T-helper 22 cell (primary cell): ENCODE measurements at regions not wholly inside any gene's neighbourhood (a gene's known extent, or its start where the extent isn't known, plus 50 kb on each side); places are given as distances from the start of the nearest gene placed in this dataset.
"Not testable (repeated sequence)": the region's sequence is repeated elsewhere in the genome, so short reads cannot be mapped to it uniquely, and the experiment has no call there.

Source experiments
- DNase-seq: peaks from one replicate; pipeline ENCODE4 v3.0.0-alpha.2; 2020; ENCODE audit warnings: low read depth

DNA sequence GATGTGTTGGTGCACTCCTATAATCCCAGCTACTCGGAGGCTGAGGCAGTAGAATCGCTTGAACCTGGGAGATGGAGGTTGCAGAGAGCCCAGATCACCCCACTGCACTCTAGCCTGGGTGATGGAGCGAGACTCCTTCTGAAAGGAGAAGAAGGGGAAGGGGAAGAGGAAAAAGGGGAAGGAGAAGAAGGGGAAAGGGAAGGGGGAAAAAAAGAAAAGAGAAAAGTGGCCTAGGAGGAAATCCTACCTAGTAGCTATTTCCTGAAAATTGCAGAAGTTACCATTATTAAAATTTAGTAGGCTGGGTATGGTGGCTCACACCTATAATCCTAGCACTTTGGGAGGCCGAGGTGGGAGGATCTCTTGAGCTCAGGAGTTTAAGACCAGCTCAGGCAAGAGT, 67.4 kb downstream of the ARRDC3 start:
- no peak for DNase-seq

DNA sequence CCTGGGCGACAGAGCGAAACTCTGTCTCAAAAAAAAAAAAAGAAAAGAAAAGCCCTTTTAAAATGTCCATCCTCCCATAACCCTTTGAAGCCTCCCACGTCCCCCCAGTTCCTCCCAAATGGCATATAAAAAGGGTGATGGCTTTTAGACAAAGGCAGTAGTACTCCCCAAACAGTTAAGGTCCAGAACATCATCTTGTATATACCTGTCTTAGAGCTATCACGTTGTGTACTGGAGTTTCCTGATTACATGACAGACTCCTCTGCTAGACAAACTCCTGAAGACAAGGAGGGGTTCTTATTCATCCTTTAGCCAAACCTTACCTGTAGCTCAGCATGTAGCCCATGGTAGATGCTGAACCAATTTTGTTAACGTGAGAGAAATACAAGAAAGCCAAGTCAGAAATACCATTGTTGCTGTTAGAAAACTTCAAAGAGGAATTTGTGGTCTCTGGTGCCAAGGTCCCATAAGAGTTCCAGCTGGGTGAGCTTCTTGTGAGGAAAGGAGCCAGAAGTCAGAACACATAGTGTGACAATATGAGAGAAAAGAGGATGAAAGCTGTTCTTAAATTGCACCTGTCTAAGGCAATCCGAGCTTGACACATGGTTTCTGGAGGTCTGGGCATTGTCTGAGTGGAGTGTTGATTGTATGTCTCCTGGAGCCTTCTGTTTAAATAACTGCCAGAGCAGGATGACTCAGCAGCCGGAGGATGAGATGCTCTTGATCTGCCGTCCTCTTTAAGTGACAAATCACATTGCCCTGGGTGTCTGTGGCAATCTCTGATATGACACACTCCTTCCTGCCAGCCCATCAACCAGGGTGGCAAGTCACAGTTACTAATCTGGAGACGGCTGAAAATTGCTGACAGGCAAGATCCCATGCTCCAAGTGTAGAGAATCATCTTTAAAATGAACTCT, 69.1 kb downstream of the ARRDC3 start:
- DNase-seq: peak; percentile 79

DNA sequence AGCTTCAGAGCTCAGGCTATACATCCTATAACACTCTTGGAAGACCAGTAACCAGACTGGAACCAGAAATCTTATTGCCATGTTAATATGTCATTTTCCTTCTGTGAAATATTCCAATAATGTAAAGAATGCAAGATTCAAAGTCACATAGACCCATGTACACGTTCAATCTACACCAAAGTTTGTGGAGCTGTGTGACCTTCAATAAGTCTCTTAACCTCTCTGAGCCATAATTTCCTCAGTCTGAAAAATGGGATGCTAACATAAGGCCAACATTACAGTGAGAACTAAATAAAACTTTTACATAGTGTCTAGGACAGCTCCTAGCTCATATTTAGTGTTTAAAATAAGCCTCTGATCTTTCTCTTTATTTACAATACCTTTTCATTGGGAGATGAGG, 70.4 kb downstream of the ARRDC3 start:
- DNase-seq: no peak

DNA sequence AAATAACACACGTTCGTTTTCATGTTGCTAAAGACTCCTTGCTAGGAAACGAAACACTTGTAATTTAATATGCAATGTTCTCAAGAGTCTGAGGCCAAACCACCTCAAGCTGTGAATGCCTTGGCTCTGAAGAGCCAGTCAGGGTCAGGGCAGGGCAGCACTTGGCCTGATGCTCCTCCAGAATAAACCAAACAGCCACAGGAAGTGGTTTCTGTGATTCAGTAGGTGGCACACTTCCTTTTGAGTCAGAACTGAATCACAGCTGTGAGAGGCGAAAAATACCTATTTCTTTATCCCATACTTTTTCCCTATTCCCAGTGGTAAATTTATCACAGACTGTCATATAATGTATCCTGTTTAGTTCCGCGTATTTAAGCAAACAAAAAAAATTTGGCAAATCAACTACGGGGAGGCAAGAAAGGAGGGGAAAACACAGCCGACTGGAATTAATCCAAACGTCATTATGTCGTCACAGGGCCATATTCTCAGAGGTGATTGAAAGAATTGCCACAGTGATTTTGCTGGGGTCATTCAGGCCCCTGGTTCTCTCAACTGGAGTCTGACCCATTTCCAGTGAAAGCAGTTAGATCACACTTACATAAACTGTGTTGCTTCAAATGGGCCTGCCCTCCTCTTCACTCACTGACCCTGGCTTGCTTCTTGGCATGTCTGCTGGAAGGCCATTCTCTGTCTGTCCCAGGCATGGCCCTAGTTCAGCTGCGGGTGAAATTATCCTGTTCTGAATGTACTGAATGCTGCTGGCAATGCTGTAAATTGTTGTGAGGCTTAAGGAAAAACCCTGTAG, 71.2 kb downstream of the ARRDC3 start:
- DNase-seq: peak; percentile 66

DNA sequence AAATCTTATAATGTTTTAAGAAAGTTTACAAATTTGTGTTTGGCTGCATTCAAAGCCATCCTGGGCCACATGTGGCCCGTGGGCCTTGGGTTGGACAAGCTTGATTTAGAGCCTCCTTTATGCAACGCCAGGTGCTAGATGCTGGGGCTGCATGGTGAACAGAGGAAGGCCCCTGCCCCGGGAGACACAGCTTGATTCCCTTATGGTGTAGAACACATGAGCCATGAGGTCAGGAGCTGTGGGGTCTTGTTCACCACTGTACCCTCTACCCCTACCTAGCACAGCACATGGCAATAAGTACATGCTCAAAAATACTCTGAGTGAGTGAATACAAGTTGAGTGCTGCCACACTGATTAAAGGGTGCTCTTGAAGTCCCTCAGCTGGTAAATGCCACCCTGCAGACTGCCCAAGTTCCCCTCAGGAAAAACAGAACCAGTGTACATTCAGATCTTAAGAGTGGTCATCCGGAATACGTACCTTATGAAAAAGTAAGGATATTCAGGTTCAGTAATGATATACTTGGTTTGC, 71.9 kb downstream of the ARRDC3 start:
- DNase-seq: no peak

DNA sequence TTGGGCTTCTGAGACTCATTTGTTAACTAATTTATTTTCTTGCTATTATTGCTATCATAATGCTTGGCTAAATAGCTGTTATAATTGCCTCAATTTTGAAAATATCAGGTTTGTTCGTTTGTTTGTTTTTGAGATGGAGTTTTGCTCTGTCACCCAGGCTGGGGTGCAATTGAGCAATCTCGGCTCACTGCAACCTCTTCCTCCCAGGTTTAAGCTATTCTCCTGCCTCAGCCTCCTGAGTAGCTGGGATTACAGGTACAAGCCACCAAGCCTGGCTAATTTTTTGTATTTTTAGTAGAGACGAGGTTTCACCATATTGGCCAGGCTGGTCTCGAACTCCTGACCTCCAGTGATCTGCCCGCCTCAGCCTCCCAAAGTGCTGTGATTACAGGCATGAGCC, 75.0 kb downstream of the ARRDC3 start:
- not testable (repeated sequence) for DNase-seq

DNA sequence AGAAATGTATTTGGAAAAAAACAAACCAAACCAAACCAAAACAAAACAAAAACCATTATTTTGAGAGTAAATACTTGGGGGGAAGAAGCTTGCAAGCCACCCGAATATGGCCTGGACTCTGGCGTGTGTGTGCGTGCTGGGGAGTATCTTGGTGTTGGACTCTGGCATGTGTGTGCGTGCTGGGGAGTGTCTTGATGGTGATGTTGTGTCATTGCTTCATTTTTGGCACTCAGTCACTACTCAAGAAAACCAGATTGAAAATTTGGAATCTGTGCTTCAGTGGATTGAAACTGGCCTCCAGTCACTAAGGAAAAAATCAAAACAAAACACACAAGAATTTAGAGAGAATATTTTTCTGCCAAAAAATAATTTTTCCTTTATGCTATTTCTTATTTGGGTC, 76.1 kb downstream of the ARRDC3 start:
- no peak for DNase-seq

DNA sequence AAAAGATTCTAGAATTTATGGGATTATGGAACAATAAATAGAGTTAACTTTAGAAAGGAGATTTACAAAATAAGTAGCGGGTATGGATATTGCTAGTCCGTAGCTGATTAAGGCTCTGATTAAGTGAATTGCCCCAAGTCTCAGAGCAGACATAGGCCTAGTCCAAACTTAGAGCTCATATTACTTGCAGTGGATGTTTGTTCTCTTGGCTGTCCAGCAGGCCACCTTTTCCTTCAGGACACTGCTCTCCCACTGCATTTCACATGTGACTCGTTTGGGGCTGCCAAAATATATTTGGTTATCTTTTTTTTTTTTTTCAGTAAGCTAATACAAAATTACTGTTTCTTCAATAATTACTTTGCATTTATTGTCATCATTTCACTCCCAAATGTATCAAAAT, 76.6 kb downstream of the ARRDC3 start:
- no peak for DNase-seq

DNA sequence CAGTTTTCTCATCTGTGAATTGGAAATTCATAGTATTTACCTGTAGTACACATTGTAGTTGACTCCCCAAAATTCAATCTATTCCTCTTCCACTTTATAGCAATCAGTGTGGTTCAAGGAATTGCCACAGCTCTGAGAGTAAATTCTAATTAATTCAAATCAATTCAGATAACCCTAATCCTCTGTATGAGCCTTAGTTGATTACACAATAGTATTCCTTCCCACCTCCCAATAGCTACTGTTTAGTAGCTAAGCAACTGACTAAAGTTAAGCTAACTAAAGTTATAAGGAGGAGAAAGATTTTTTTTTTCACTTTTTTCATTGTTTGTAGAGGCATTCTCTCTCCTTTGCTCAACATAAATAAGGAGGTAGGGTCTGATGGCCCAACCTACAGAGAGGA, 77.5 kb downstream of the ARRDC3 start:
- DNase-seq: no peak

DNA sequence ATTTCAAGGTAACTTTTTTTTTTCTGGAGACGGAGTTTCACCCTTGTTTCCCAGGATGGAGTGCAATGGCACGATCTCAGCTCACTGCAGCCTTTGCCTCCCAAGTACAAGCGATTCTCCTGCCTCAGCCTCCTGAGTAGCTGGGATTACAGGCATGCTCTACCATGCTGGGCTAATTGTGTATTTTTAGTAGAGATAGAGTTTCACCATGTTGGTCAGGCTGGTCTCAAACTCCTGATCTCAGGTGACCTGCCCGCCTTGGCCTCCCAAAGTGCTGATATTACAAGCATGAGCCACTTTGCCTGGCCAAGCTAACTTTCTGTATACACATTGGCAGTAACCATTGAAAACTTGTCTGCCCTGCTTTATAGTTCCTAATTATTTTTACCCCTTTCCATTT, 79.1 kb downstream of the ARRDC3 start:
- DNase-seq: not testable (repeated sequence)

DNA sequence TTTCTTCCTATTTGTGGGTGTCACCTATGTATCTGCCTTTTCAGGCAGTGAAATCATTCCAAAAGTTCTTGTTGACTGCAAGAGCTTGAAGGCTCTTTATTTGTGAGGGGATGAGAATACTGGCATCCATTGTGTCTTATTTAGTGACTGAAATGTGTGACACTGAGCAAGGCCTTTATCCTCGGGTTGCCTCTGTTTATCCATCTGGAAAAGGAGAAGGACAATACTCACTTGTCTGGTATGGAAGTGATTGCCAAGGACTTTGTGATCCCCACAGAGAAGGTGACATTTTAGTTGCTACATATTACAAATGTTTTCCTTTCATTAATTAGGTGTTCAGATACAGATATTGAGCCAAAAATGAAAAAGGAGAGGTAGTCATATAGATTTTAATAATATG, 80.2 kb downstream of the ARRDC3 start:
- DNase-seq: no peak

DNA sequence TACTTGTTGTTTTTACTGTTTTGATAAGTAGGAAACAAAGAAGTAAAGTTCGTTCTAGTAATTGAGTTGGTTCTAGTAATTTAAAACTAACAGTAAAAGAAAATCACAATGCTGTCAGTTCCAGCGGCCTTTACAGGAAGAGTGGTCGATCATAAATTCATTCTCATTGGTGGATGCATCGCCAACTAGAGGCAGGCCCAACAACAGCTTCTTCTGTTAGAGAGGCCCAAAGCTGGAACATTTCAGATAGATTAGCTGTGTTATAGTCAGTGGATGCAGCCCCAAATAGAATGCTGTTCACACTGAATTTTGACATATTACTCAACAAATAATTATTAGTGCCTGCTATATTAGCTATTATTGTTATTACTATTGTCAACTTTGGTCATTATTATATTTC, 80.8 kb downstream of the ARRDC3 start:
- DNase-seq: no peak

DNA sequence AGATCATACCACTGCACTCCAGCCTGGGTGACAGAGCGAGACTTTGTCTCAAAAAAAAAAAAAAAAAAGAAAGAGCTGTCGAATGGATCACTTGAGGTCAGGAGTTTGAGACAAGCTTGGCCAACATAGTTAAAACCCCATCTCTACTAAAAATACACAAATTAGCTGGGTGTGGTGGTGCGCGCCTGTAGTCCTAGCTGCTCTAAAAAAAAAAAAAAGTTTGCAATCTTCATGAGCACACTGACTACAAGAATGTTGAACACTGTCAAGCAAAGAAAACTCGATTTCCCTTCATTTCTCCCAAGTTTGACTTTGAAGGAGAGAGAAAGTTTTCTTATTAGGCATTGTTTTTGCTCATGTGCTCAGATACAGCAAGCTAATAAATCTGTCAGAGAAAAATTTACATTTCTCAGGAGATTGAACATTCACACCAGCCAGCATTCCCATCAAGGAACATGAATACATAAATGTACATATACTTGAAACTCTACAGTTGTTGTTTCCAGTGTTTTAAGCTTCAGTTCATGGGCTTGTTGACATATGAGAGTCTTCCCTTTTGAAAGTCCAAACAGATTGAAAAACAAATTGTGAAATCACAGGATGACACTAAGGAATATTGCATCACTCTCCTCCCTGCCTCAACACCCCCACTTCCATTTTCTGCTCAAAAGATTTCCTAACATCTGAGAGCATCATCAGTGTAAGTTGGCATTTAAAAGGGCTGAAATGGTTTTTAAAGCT, 81.8 kb downstream of the ARRDC3 start:
- DNase-seq: no peak

DNA sequence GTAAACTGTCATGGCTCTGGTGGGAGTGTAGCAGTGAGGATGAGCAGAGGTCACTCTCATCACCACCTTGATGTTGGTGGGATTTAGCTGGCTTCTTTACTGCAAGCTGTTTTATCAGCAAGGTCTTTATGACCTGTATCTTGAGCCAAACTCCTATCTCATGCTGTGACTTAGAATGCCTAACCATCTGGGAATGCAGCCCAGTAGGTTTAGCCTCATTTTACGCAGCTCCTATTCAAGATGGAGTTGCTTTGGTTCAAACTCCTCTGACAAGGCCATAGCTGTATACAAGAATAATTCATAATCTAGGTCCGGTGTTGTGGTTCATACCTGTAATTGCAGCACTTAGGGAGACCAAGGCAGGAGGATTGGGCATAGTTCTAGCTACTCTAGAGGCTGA, 85.1 kb downstream of the ARRDC3 start:
- DNase-seq: no peak

DNA sequence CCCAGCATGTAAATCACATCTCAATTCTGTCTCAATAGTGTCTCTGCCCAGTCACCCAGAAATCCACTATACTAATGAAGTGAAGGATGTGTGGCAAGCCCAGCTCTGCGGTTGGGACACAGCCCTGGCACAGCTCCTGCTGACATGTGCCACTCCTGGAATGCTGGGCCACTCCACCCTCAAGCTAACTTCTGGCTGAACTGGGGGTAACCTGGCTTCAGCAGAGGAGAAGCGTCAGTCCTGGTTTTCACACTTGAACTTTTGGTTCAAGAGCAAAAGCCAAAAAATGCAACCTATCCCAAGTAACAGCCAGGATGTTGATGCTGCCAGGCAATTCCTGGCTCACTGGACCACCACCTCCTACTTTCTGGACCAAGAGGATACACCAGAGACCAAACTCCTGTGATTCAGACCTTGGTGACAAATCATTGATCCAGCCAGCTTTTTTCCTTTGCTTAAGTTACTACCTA, 86.4 kb downstream of the ARRDC3 start:
- DNase-seq: no peak

DNA sequence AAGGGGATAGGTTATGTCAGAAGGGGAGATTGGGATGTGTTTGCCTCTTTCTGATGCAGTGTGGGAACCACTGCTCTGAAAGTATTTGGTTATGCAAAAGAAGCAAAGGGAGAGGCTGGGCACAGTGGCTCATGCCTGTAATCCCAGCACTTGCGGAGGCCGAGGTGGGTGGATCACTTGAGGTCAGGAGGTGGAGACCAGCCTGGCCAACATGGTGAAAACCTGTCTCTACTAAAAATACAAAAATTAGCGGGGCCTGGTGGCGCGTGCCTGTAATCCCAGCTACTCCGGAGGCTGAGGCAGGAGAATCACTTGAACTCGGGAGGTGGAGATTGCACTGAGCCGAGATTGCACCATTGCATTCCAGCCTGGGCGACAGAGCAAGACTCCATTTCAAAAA, 87.0 kb downstream of the ARRDC3 start:
- DNase-seq: not testable (repeated sequence)

DNA sequence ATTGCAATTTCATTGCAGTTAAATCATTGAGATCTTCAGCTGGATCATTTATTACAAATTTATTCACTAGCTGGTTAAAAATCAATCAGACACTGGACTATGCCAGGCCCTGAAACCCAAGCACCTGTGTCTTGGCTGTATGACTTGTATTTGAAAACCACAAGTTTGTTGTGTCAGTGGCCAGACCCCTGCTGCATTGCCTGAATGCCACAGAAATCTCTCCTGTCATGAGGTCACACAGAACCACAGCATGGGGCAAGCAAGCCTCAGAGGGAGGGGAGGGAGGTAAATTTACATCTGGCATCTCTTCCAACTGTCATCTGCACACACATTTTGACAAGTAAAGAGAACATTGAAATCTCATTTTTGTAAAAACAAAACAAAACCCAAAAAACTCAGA, 90.0 kb downstream of the ARRDC3 start:
- DNase-seq: no peak

DNA sequence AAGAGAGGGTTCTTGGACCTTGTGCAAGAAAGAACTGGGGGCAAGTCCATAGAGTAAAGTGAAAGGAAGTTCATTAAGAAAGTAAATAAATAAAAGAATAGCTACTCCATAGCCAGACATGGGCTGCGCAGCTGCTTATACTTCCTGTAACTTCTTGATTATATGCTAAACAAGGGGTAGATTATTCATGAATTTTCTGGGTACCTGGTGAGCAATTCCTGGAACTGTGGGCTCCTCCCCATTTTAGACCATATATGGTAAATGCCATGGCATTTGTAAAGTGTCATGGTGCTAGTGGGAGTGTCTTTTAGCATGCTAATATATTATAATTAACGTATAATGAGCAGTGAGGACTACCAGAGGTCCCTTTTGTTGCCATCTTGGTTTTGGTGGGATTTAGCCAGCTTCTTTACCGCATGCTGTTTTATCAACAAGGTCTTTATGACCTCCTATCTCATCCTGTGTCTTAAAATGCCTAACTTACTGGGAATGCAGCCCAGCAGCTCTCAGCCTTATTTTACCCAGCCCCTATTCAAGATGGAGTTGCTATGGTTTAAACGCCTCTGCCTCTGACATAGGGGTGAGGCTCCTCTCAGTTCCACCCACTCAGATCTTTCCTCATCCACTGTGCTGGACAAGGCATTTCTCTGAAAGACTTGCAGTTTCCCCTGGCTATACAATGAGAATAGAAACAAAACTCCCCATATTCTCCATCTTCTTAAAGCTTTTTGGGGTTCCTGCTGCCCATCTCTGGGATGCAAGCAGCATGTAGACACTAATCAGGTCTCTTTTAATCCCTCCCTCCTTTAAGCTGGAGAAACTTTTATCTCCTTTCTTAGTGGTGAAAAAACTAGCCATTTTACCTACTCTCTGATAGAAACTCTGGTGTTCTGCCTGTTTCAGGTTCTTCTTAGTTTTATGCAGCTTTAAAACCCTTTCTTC, 91.2 kb downstream of the ARRDC3 start:
- no peak for DNase-seq

DNA sequence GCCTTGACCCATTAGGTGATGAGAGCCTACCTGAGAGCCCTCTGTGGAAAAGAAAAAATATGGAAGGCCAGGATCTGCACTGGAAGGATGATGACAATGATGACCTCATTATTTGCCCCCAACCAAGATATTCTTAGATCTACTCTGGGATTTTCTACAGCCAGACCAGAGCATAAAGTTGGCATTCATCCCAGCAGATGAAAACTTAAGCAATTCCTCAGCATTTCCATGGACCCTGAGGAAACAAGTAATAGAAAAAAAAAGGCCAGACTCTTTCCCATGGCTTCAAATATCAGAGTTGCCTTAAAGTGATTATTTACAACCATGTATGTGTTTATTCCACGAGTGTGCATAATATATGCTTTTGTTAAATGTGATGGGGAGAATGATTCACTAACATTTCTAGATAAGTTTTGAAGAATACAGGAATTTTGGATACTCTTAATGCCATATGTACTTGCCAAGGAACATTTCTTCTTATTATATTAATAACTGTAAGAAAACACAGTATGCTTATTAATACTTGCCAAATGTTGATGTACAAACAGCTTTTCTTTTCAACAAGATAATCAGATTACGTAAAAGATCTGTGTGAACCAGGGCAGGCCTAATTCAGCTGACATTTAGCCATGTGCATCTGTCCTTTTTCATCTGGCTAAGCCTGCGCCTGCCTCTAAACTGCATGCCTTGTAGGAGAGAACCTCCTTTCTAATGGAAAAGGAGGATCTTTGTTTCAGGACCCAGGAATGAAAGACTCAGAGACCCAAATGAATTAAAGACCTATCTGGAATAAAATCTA, 94.8 kb downstream of the ARRDC3 start:
- no peak for DNase-seq

DNA sequence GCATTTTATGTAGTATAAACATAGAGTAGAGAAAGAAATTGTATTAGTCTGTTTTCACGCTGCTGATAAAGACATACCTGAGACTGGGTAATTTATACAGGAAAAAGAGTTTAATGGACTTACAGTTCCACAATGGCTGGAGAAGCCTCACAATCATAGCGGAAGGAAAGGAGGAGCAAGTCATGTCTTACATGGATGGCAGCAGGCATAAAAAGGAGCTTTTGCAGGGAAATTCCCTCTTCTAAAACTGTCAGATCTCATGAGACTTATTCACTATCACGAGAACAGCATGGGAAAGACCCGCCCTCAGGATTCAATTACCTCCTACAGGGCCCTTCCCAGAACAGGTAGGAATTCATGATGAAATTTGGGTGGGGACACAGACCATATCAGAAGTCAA, 98.1 kb downstream of the ARRDC3 start:
- DNase-seq: not testable (repeated sequence)
